Ovary (tissue), 3 donors: ENCODE measurements at regions not wholly inside any gene's neighbourhood (a gene's known extent, or its start where the extent isn't known, plus 50 kb on each side); places are given as distances from the start of the nearest gene placed in this dataset.

Experiments
- EP300 ChIP-seq: sonication (generic); formaldehyde crosslinking; IDR thresholded peaks from one replicate; pipeline ENCODE4 v1.6.1; 2017; ENCODE audit warnings: antibody characterized with exemption
- TF ChIP-seq, protein P1 (sequence below), 3 donors: fragments of 450-650 bp in 2 of 3; fragments of 200-600 bp in 1 of 3; IDR thresholded peaks; one replicate each; pipeline versions ENCODE4 v1.5.1 to v1.8.0; 2016 to 2022; ENCODE audit warnings: antibody characterized with exemption in 3 of 3, mild to moderate bottlenecking in 1 of 3
- donor health status: DM: no; HTN: no; CAD: no.

DNA sequence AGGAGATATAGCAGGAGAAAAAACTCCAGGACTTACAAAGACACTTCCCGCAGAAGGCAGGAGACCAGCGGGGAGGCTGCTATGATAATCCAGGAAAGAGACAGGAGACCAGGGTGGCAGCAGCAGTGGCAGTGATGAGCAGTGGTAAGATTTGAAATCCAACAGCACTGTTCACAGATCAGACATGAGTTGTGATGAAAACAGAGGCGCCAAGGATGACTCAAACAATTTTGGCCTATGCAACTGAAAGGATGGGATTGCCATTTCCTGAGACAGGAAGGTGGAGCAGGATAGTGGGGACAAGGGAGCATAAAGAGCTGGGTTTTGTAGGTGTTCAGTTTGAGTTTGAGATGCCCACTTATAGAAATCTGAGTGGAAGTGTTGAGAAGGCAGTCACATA lies 108.6 kb upstream of the DYRK2 start:
- no peak for TF ChIP-seq EP300
- TF ChIP-seq, protein P1, sequence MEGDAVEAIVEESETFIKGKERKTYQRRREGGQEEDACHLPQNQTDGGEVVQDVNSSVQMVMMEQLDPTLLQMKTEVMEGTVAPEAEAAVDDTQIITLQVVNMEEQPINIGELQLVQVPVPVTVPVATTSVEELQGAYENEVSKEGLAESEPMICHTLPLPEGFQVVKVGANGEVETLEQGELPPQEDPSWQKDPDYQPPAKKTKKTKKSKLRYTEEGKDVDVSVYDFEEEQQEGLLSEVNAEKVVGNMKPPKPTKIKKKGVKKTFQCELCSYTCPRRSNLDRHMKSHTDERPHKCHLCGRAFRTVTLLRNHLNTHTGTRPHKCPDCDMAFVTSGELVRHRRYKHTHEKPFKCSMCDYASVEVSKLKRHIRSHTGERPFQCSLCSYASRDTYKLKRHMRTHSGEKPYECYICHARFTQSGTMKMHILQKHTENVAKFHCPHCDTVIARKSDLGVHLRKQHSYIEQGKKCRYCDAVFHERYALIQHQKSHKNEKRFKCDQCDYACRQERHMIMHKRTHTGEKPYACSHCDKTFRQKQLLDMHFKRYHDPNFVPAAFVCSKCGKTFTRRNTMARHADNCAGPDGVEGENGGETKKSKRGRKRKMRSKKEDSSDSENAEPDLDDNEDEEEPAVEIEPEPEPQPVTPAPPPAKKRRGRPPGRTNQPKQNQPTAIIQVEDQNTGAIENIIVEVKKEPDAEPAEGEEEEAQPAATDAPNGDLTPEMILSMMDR (IDR thresholded peaks at IDR 0.05), result no peak
